Aorta (tissue), 5 donors: ENCODE measurements at regions not wholly inside any gene's neighbourhood (a gene's known extent, or its start where the extent isn't known, plus 50 kb on each side); places are given as distances from the start of the nearest gene placed in this dataset.

Source experiments
- ATAC-seq: fragments of 200-7000 bp; cut with Tn5 transposase; one replicate; pipeline ENCODE4 v1.9.1; 2022; ENCODE audit warnings: moderate library complexity; ENCODE audit not compliant: low FRiP score
- DNase-seq, 2 donors: peaks; one replicate each; pipeline ENCODE4 v3.0.0-alpha.2; 2020
- H3K27ac ChIP-seq, 2 donors: one replicate each; pipeline ENCODE4 v1.5.1; 2013; ENCODE audit warnings: low read length in 2 of 2, mild to moderate bottlenecking in 2 of 2, moderate library complexity in 2 of 2, control low read depth in 1 of 2, inconsistent platforms in 1 of 2, low read depth in 1 of 2
- H3K27me3 ChIP-seq, 2 donors: one replicate each; pipeline ENCODE4 v1.6.1; 2013; ENCODE audit warnings: control low read depth in 1 of 2, low read length in 1 of 2, mild to moderate bottlenecking in 1 of 2, moderate library complexity in 1 of 2; ENCODE audit not compliant: insufficient read depth in 2 of 2, control insufficient read depth in 1 of 2
- H3K36me3 ChIP-seq, 2 donors: one replicate each; pipeline ENCODE4 v1.6.1; 2013; ENCODE audit warnings: control low read depth in 1 of 2, low read length in 1 of 2, mild to moderate bottlenecking in 1 of 2; ENCODE audit not compliant: insufficient read depth in 2 of 2, control insufficient read depth in 1 of 2
- H3K4me1 ChIP-seq, 2 donors: one replicate each; pipeline ENCODE4 v1.6.1; 2013; ENCODE audit warnings: low read length in 2 of 2, control low read depth in 1 of 2, mild to moderate bottlenecking in 1 of 2, moderate library complexity in 1 of 2; ENCODE audit not compliant: insufficient read depth in 2 of 2, control insufficient read depth in 1 of 2
- H3K4me3 ChIP-seq, 2 donors: one replicate each; pipeline ENCODE4 v1.5.1; 2013; ENCODE audit warnings: low read length in 2 of 2, control low read depth in 1 of 2, mild to moderate bottlenecking in 1 of 2
- H3K9me3 ChIP-seq: one replicate; pipeline ENCODE4 v1.6.1; 2013; ENCODE audit warnings: mild to moderate bottlenecking, low read length; ENCODE audit not compliant: control insufficient read depth
- WGBS, 2 donors: extraction: QIAGEN DNeasy Blood & Tissue Kit; methylation state at CpG; one replicate each; pipeline ENCODE4 v1.1.7; 2013; 5-methylcytosine and 5-hydroxymethylcytosine counted together
- intact Hi-C, 2 donors: fragments of 100-400 bp; cut with DNase I; formaldehyde crosslinking; loops; one replicate each; pipeline versions ENCODE4 v1.14.2 to v1.15.0; 2022
- donor health status: healthy with polysubstance abuse.
- donor health status: Bipolar disorder and iron deficiency.
- donor health status: DM: no; HTN: no; CAD: no.
- donor health status: DM: no; HTN: no; CAD: no.
- donor health status: DM: yes; HTN: yes; CAD: no.

DNA sequence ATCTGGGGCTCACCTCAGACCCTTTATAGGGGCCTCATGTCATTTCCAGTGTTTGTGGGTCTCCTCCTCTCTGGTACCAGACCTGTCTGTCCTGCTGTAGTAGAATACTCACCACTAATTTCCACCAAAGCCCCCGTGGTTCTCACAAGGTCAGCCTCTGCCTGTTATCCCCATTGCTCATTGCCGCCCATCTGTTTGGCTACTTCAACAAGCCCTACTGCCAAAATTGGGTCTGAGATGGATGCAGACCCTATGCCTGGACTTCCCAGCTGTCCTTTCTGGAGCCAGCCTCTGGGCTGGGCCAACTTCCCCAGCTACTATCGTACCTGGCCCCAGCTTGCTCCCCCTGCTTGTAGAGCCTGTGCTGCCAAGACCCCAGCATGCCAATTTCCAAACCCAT, 152.1 kb upstream of the ISX start:
- Histone ChIP-seq H3K9me3 (no peaks in the 10 kb centered on the region), H3K4me3 (no peak overlapping the region), H3K36me3 (no peaks in the 10 kb centered on the region), H3K27me3 (no peaks in the 10 kb centered on the region), H3K27ac (no peak overlapping the region), H3K4me1 (no peaks in the 10 kb centered on the region)
- no peak for ATAC-seq
- 73 to 74% methylated on average over 3 of the region's 3 CpGs for WGBS, 2 donors
- intact Hi-C loops = no loop called here
- DNase-seq = no peak

DNA sequence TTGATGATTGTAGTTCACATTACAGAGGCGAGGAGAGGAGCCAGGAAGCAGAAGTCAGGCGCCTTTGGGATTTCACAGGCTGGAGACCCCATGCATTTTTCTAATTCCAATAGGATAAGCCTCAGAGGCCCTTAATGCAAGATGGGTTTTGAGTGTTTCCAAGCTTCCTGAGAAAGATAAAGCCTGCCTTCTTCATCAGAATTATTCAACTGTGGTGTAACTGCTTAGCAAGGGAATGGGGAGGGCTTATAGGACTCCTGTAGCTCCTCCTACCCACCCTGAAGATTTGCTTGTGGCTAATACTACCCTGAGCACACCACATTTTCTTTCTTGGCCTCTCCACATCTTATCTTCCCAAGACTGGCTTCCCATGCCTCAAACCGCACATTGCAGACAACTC, 151.1 kb upstream of the ISX start:
- 31 to 52% methylated on average over 3 of the region's 3 CpGs for WGBS, 2 donors
- Histone ChIP-seq H3K27me3 (no peaks in the 10 kb centered on the region), H3K27ac (no peak overlapping the region), H3K36me3 (no peaks in the 10 kb centered on the region), H3K9me3 (no peaks in the 10 kb centered on the region), H3K4me3 (no peak overlapping the region), H3K4me1 (no peaks in the 10 kb centered on the region)
- intact Hi-C loops = no loop called here
- ATAC-seq (no peak), DNase-seq (no peak)

DNA sequence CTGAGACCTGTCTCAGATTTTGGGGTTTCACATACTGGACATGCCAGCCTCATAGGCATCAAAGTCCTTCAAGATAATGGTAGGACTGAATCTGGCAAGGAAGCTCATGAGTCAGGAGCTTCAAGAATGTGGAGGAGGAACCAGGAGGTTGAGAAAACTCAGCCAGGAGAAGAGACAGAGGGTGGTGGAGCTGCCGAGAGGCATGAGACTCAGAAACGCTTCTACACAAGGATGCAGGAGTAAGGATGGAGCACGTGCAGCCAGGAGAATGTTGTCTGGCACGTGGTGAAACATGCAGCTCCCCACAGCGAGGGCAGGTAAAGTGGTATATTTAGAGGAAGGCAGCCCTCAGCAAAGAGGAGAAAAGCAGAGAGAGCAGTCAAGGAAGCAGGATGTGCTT, 148.7 kb upstream of the ISX start:
- Histone ChIP-seq H3K4me3 (no peak overlapping the region), H3K9me3 (peaks cover 1% of the 10 kb centered on the region), H3K4me1 (no peaks in the 10 kb centered on the region), H3K36me3 (no peaks in the 10 kb centered on the region), H3K27me3 (no peaks in the 10 kb centered on the region), H3K27ac (no peak overlapping the region)
- intact Hi-C loops = no loop called here
- ATAC-seq (no peak), DNase-seq (no peak)
- WGBS, 2 donors = 51 to 57% methylated on average over 5 of the region's 5 CpGs

DNA sequence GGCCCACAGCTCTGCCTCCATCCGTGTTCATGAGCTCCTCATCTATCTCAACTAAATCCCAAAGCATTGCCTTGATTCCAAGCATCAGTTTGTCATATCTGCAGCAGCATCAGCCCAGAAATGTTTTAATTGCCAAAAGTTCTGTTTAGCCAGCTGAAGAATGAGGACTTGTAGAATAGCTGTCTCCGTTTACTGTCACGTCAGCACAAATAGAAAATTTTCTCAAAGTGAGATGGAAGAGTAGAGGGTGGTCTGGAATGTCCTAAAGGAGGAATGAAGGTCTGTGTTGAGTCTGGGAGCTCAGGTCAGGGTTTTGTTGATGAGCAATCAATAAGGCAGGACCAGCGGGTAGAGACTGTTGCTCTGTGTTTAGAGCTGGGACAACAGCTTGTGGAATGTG, 134.9 kb upstream of the ISX start:
- 67 to 72% methylated on average over 4 of the region's 4 CpGs for WGBS, 2 donors
- Histone ChIP-seq H3K9me3 (no peaks in the 10 kb centered on the region), H3K36me3 (no peaks in the 10 kb centered on the region), H3K27ac (no peak overlapping the region), H3K27me3 (no peaks in the 10 kb centered on the region), H3K4me1 (no peaks in the 10 kb centered on the region), H3K4me3 (no peak overlapping the region)
- intact Hi-C loops = no loop called here
- DNase-seq = no peak
- no peak for ATAC-seq

DNA sequence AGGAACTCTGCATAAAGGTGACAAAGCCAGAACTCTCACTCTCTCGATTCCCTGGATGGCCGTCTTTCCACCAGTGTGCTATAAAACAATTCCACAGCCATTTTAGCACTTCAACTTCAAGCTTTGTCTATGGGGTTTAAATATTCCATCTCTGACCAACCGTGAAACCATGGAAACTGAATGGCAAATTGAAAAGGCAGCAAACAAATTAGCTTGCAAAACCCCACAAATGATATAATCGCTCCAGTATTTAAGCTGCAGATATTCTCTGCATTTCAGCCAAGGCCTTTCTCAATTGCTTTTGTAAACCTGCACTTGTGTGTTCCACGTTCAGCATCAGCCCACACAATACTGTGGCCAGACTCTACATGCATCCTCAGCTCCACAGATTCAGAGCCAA, 131.7 kb upstream of the ISX start:
- intact Hi-C loops = no loop called here
- DNase-seq = no peak
- Histone ChIP-seq H3K9me3 (no peaks in the 10 kb centered on the region), H3K27me3 (no peaks in the 10 kb centered on the region), H3K27ac (no peak overlapping the region), H3K4me3 (no peak overlapping the region), H3K36me3 (no peaks in the 10 kb centered on the region), H3K4me1 (no peaks in the 10 kb centered on the region)
- 70 to 74% methylated on average over 5 of the region's 5 CpGs for WGBS, 2 donors
- no peak for ATAC-seq

DNA sequence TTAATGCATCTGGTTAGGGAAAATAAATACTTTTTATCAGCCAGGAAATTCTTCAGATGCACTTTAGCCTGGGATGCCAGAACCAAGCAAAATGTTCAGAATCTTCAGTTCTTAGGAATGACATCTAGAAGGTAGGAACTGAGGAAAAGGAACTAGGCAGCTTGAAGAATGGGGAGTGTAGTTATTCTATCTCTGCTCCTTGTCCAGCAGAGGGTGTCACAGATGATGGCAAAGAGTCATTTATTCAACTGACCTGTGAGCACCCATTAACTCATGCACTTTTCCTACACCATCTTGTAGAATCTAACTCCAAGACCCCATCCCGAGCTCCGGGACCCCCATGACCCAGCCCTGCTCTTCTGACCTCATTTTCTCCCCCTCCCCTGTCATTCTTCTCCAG, 122.1 kb upstream of the ISX start:
- ATAC-seq = no peak
- no peak for DNase-seq
- H3K27ac ChIP-seq = no peak overlapping the region
- H3K36me3 ChIP-seq = no peaks in the 10 kb centered on the region
- WGBS, 2 donors = 56 to 59% methylated on average over 2 of the region's 2 CpGs
- H3K4me1 ChIP-seq = no peaks in the 10 kb centered on the region
- peaks cover 0 to 2% of the 10 kb centered on the region in 2 donors for H3K27me3 ChIP-seq
- H3K9me3 ChIP-seq = peaks cover 4% of the 10 kb centered on the region
- H3K4me3 ChIP-seq = no peak overlapping the region
- intact Hi-C loops = no loop called here

DNA sequence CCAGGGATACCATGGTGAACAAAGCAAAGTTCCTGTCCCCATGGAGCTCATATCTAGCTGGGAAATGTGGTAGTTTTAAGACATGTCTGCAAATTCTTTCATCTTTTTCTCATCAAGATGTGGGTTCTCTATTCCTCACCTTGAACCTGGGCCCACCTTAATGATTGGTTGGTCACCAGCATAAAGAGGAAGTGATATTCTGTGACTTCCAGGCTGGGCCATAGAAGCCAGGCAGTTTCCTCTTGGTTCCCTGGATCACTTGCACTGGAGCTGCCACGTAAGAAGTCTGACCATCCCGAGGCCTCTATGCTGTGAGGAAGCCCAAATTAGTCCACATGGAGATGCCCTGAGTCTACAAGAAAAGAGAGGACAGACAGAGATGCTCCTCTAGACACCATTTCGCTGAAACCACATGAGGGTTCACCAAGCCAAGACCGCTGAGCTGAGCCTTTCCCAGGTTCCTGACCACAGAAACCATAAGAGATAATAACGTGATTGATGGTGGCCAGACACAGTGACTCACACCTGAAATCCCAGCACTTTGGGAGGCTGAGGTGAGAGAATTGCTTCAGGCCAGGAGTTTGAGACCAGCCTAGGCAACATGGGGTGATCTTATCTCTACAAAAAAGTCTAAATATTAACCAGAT, 119.5 kb upstream of the ISX start:
- no peak for ATAC-seq
- Histone ChIP-seq H3K27me3 (peaks cover 0 to 2% of the 10 kb centered on the region in 2 donors), H3K27ac (no peak overlapping the region), H3K36me3 (no peaks in the 10 kb centered on the region), H3K9me3 (peaks cover 2% of the 10 kb centered on the region), H3K4me3 (no peak overlapping the region), H3K4me1 (no peaks in the 10 kb centered on the region)
- no peak for DNase-seq
- intact Hi-C loops = no loop called here
- 86 to 87% methylated on average over 5 of the region's 5 CpGs for WGBS, 2 donors

DNA sequence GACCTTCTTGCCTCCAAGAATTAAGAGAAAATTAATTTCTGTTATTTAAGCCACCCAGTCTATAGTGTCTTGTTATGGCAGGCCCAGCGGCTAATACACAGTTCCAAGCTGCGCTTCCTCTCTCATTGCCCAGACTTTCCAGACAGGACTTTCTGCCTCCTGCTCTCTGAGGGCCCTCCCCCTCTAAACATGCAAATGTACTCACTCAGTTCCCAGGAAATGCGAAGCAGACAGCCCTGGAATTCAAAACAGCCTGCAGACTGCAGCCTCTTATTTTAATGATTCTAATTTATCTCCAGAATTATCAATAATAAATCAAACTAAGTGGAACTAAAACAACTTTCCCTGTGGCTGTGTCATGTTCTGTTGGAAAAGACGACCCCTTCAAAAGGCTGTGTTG, 115.5 kb upstream of the ISX start:
- 11 to 16% methylated on average over 4 of the region's 4 CpGs for WGBS, 2 donors
- H3K4me1 ChIP-seq = no peaks in the 10 kb centered on the region
- no peaks in the 10 kb centered on the region for H3K36me3 ChIP-seq
- no peak overlapping the region for H3K27ac ChIP-seq
- intact Hi-C loops = no loop called here
- H3K27me3 ChIP-seq = peaks cover 0 to 4% of the 10 kb centered on the region in 2 donors
- DNase-seq (no peak), ATAC-seq (no peak)
- H3K4me3 ChIP-seq = no peak overlapping the region
- no peaks in the 10 kb centered on the region for H3K9me3 ChIP-seq

DNA sequence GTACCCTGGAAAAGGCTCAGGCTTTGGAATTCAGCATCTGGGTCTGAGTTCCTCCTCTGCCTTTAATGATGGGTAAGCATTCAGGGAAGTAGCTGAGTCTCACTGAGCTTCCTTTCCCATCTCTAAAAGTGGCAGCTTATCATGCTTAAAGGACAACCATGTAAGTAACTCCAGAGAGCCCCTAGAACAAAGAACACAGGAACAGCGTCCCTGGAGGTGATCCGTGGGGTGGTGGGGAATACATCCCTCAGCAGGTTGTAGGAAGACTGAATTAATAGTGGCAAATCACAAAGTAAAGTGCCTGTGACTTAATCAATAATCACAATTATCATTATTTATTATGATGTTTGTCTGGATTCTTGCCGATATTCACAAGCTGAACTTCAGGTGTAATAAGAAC, 114.7 kb upstream of the ISX start:
- DNase-seq (no peak), ATAC-seq (no peak)
- no peak overlapping the region for H3K4me3 ChIP-seq
- intact Hi-C loops = no loop called here
- no peaks in the 10 kb centered on the region for H3K9me3 ChIP-seq
- no peaks in the 10 kb centered on the region for H3K4me1 ChIP-seq
- H3K27me3 ChIP-seq = peaks cover 0 to 4% of the 10 kb centered on the region in 2 donors
- H3K36me3 ChIP-seq = no peaks in the 10 kb centered on the region
- no peak overlapping the region for H3K27ac ChIP-seq
- 79% methylated on average over 3 of the region's 3 CpGs for WGBS, 2 donors
